Spleen (tissue), 11 donors: ENCODE measurements at regions not wholly inside any gene's neighbourhood (a gene's known extent, or its start where the extent isn't known, plus 50 kb on each side); places are given as distances from the start of the nearest gene placed in this dataset.

Experiments used
- DNase-seq: peaks from one replicate; pipeline ENCODE4 v3.0.0-alpha.2; 2020
- H3K27ac ChIP-seq, 8 donors: fragments of 200-600 bp; sonication (generic) in 7 of 8; 1 replicate in 4 of 8; 2 replicates in 4 of 8; pipeline versions ENCODE4 v1.5.0 to v1.8.0; 2016 to 2021; ENCODE audit warnings: inconsistent platforms in 4 of 8, mild to moderate bottlenecking in 4 of 8, moderate library complexity in 1 of 8
- H3K27me3 ChIP-seq, 7 donors: fragments of 200-600 bp; sonication (generic) in 6 of 7; replicated peaks in 1 of 7; 1 replicate in 4 of 7; 2 replicates in 3 of 7; pipeline versions ENCODE4 v1.5.0 to v1.8.0; 2016 to 2021; ENCODE audit warnings: inconsistent platforms in 3 of 7, mild to moderate bottlenecking in 1 of 7
- H3K36me3 ChIP-seq, 6 donors: fragments of 200-600 bp; sonication (generic) in 5 of 6; 1 replicate in 4 of 6; 2 replicates in 2 of 6; pipeline versions ENCODE4 v1.5.0 to v1.8.0; 2016 to 2021; ENCODE audit warnings: inconsistent platforms in 2 of 6
- H3K4me1 ChIP-seq, 6 donors: fragments of 200-600 bp; sonication (generic) in 5 of 6; 1 replicate in 3 of 6; 2 replicates in 3 of 6; pipeline versions ENCODE4 v1.5.0 to v1.8.0; 2016 to 2021; ENCODE audit warnings: inconsistent platforms in 3 of 6
- H3K4me3 ChIP-seq, 8 donors: fragments of 200-600 bp; sonication (generic) in 7 of 8; 1 replicate in 4 of 8; 2 replicates in 4 of 8; pipeline versions ENCODE4 v1.5.0 to v1.8.0; 2016 to 2021; ENCODE audit warnings: inconsistent platforms in 4 of 8, mild to moderate bottlenecking in 4 of 8, moderate library complexity in 2 of 8
- H3K9me3 ChIP-seq, 8 donors: fragments of 200-600 bp; sonication (generic) in 7 of 8; 1 replicate in 4 of 8; 2 replicates in 4 of 8; pipeline versions ENCODE4 v1.5.0 to v1.8.0; 2016 to 2021; ENCODE audit warnings: inconsistent platforms in 4 of 8
- CTCF ChIP-seq, 11 experiments: fragments of 200-600 bp in 7 of 11; fragments of 450-650 bp in 4 of 11; sonication (generic) in 4 of 11; IDR thresholded peaks in 8 of 11; conservative IDR thresholded peaks in 3 of 11; 1 replicate in 7 of 11; 2 replicates in 4 of 11; pipeline versions ENCODE4 v1.4.0 to v1.8.0; 2016 to 2021; ENCODE audit warnings: antibody characterized with exemption in 11 of 11, inconsistent platforms in 4 of 11, mild to moderate bottlenecking in 1 of 11
- POLR2A ChIP-seq, 3 donors: fragments of 450-650 bp; IDR thresholded peaks; one replicate each; pipeline ENCODE4 v1.5.1; 2017; ENCODE audit warnings: antibody characterized with exemption in 3 of 3, mild to moderate bottlenecking in 1 of 3
- POLR2AphosphoS5 ChIP-seq, 3 donors: sonication (generic); formaldehyde crosslinking; IDR thresholded peaks; one replicate each; pipeline ENCODE4 v1.5.1; 2017; ENCODE audit warnings: antibody characterized with exemption in 3 of 3
- WGBS, 5 donors: extraction: QIAGEN DNeasy Blood & Tissue Kit in 3 of 5; methylation state at CpG; one replicate each; pipeline versions ENCODE4 v1.1.5 to v1.1.7; 2013 to 2018; 5-methylcytosine and 5-hydroxymethylcytosine counted together
- intact Hi-C: fragments of 100-400 bp; cut with DNase I; formaldehyde crosslinking; loops from one replicate; pipeline ENCODE4 v1.15.0; 2023; ENCODE audit warnings: low total_unique reads
- donor health status: healthy with polysubstance abuse.
- donor health status: DM: no; HTN: no; CAD: no; lungs with moderate emphysema.
- donor health status: DM: no; HTN: no; CAD: no.
- donor health status: Bipolar disorder and iron deficiency.
- donor health status: healthy.
- donor health status: DM: no; HTN: no; CAD: no.
- donor health status: DM: yes; HTN: yes; CAD: no.

- H3K27me3 ChIP-seq, result no peaks in the 10 kb centered on the region
- intact Hi-C loops, result no loop called here
- TF ChIP-seq CTCF (IDR thresholded peaks at IDR 0.05 in 8 of 11, conservative IDR thresholded peaks at IDR 0.05 in 3 of 11), result no peak
- TF ChIP-seq POLR2AphosphoS5 (IDR thresholded peaks at IDR 0.05), result no peak
- no peaks in the 10 kb centered on the region for H3K36me3 ChIP-seq
- no peaks in the 10 kb centered on the region for H3K9me3 ChIP-seq
- no peaks in the 10 kb centered on the region for H3K4me1 ChIP-seq
- no peak overlapping the region for H3K4me3 ChIP-seq
- 82 to 91% (median 89%) methylated on average over 5 of the region's 5 CpGs for WGBS, 5 donors
- DNase-seq, result no peak
- H3K27ac ChIP-seq, result no peak overlapping the region
Observed at GRCh38 chrX:143429131-143429530, 88.1 kb downstream of the SPANXN3 start.

- WGBS, 5 donors, result 73 to 88% (median 80%) methylated on average over 6 of the region's 6 CpGs
Observed at GRCh38 chrX:143401160-143401559, 116.1 kb downstream of the SPANXN3 start.

GRCh38 chrX:143378851-143379250 is 138.4 kb downstream of the SPANXN3 start:
- H3K4me3 ChIP-seq, result no peak overlapping the region
- H3K9me3 ChIP-seq, result peaks cover 0 to 24% (median 8%) of the 10 kb centered on the region in 8 donors
- H3K27me3 ChIP-seq, result no peaks in the 10 kb centered on the region
- TF ChIP-seq CTCF (IDR thresholded peaks at IDR 0.05 in 8 of 11, conservative IDR thresholded peaks at IDR 0.05 in 3 of 11), result no peak
- no peak for TF ChIP-seq POLR2AphosphoS5 (IDR thresholded peaks at IDR 0.05)
- no peak for TF ChIP-seq POLR2A (IDR thresholded peaks at IDR 0.05)
- no peaks in the 10 kb centered on the region for H3K4me1 ChIP-seq
- intact Hi-C loops, result no loop called here
- no peak for DNase-seq
- no peak overlapping the region for H3K27ac ChIP-seq
- H3K36me3 ChIP-seq, result no peaks in the 10 kb centered on the region
- WGBS, 5 donors, result 43 to 60% (median 52%) methylated on average over 2 of the region's 2 CpGs

More at GRCh38 chrX:143401160-143401559, 116.1 kb downstream of the SPANXN3 start:
- Histone ChIP-seq H3K4me3 (no peak overlapping the region), H3K4me1 (no peaks in the 10 kb centered on the region), H3K9me3 (no peaks in the 10 kb centered on the region), H3K27ac (no peak overlapping the region), H3K36me3 (no peaks in the 10 kb centered on the region), H3K27me3 (no peaks in the 10 kb centered on the region)
- TF ChIP-seq CTCF (IDR thresholded peaks at IDR 0.05 in 8 of 11, conservative IDR thresholded peaks at IDR 0.05 in 3 of 11) (no peak), POLR2A (IDR thresholded peaks at IDR 0.05) (no peak), POLR2AphosphoS5 (IDR thresholded peaks at IDR 0.05) (no peak)
- DNase-seq, result no peak
- intact Hi-C loops, result no loop called here

GRCh38 chrX:143363419-143363818 is 153.9 kb downstream of the SPANXN3 start:
- Histone ChIP-seq H3K27ac (no peak overlapping the region), H3K4me1 (no peaks in the 10 kb centered on the region), H3K4me3 (no peak overlapping the region), H3K36me3 (no peaks in the 10 kb centered on the region), H3K9me3 (no peaks in the 10 kb centered on the region), H3K27me3 (no peaks in the 10 kb centered on the region)
- DNase-seq, result no peak
- 68 to 86% (median 73%) methylated on average over 3 of the region's 3 CpGs for WGBS, 5 donors
- TF ChIP-seq CTCF (IDR thresholded peaks at IDR 0.05 in 8 of 11, conservative IDR thresholded peaks at IDR 0.05 in 3 of 11), result no peak
- TF ChIP-seq POLR2AphosphoS5 (IDR thresholded peaks at IDR 0.05), result no peak
- TF ChIP-seq POLR2A (IDR thresholded peaks at IDR 0.05), result no peak
- intact Hi-C loops, result no loop called here
